HL-60 (cell line): ENCODE measurements at regions not wholly inside any gene's neighbourhood (a gene's known extent, or its start where the extent isn't known, plus 50 kb on each side); places are given as distances from the start of the nearest gene placed in this dataset.

Experiments
- DNase-seq, 2 experiments: peaks; one replicate each; pipeline ENCODE4 v3.0.0-alpha.2; 2010 to 2020; ENCODE audit warnings: low read depth in 1 of 2, low spot score in 1 of 2
- H3K27ac ChIP-seq: fragments of 250-450 bp; sonication (Bioruptor Pico); replicated peaks from 2 replicates; pipeline ENCODE4 v1.5.1; 2020; ENCODE audit warnings: mild to moderate bottlenecking, moderate library complexity
- H3K27me3 ChIP-seq: fragments of 250-450 bp; sonication (Bioruptor Pico); 2 replicates; pipeline ENCODE4 v1.5.1; 2021; ENCODE audit warnings: mild to moderate bottlenecking, moderate library complexity; ENCODE audit not compliant: insufficient read depth, poor library complexity, severe bottlenecking
- H3K4me3 ChIP-seq: replicated peaks from 2 replicates; pipeline ENCODE4 v1.5.1; 2011; ENCODE audit warnings: mild to moderate bottlenecking, control low read depth, low read length; ENCODE audit not compliant: insufficient read depth
- CTCF ChIP-seq: IDR thresholded peaks from one replicate; pipeline ENCODE4 v1.5.1; 2011; ENCODE audit warnings: low read length, control low read depth, inconsistent platforms; ENCODE audit not compliant: insufficient read depth
- GABPA ChIP-seq: IDR thresholded peaks from 2 replicates; pipeline ENCODE4 v1.6.1; 2012; ENCODE audit warnings: low read depth
- POLR2AphosphoS5 ChIP-seq: IDR thresholded peaks from 2 replicates; pipeline ENCODE4 v1.6.1; 2012; ENCODE audit warnings: low read depth
- REST ChIP-seq: IDR thresholded peaks from 2 replicates; pipeline ENCODE4 v1.6.1; 2012; ENCODE audit warnings: low read depth; ENCODE audit not compliant: insufficient replicate concordance
- SPI1 ChIP-seq: IDR thresholded peaks from 2 replicates; pipeline ENCODE4 v1.6.1; 2012; ENCODE audit warnings: low read depth, mild to moderate bottlenecking, borderline replicate concordance

GRCh38 chr12:22971701-22972191 lies 346.8 kb downstream of the ETNK1 start:
- TF ChIP-seq GABPA (no peak), SPI1 (no peak), REST (no peak), CTCF (no peak), POLR2AphosphoS5 (no peak)

GRCh38 chr12:22974865-22975264 lies 349.9 kb downstream of the ETNK1 start:
- Histone ChIP-seq H3K27ac (no peak overlapping the region), H3K27me3 (no peaks in the 10 kb centered on the region), H3K4me3 (no peak overlapping the region)
- no peak for DNase-seq
- TF ChIP-seq SPI1 (no peak), POLR2AphosphoS5 (no peak), GABPA (no peak), REST (no peak), CTCF (no peak)

More at GRCh38 chr12:22971701-22972191, 346.8 kb downstream of the ETNK1 start:
- H3K4me3 ChIP-seq, result no peak overlapping the region
- no peak overlapping the region for H3K27ac ChIP-seq
- DNase-seq, result no peak
- H3K27me3 ChIP-seq, result no peaks in the 10 kb centered on the region

GRCh38 chr12:22978962-22979361 lies 354.0 kb downstream of the ETNK1 start:
- Histone ChIP-seq H3K27ac (no peak overlapping the region), H3K4me3 (no peak overlapping the region), H3K27me3 (no peaks in the 10 kb centered on the region)
- TF ChIP-seq GABPA (no peak), REST (no peak), CTCF (no peak), SPI1 (no peak), POLR2AphosphoS5 (no peak)
- no peak for DNase-seq
